ENCODE measurements at regions not wholly inside any gene's neighbourhood (a gene's known extent, or its start where the extent isn't known, plus 50 kb on each side); places are given as distances from the start of the nearest gene placed in this dataset.

GRCh38 chr14:98462908-98463307 lies 809.1 kb downstream of the BCL11B start:
- H3K27ac ChIP-seq = no peak overlapping the region
- H3K9ac ChIP-seq = no peak overlapping the region
- H3K4me2 ChIP-seq = no peak overlapping the region
- peaks cover 0 to 4% (median 0%) of the 10 kb centered on the region in 11 experiments; a peak in 3 of 22 replicates for H3K9me3 ChIP-seq (replicated peaks in 1 of 11)
- no peaks in the 10 kb centered on the region for H4K20me1 ChIP-seq
- no peaks in the 10 kb centered on the region for H3K36me3 ChIP-seq
- peak in 6 of 11 experiments; percentile 35 to 84 (median 44); a peak in 8 of 22 replicates for TF ChIP-seq Cebpa-rat (IDR thresholded peaks at IDR 0.05)
- no peaks in the 10 kb centered on the region for H3K4me1 ChIP-seq
- H3K27me3 ChIP-seq = no peaks in the 10 kb centered on the region
- no peak overlapping the region for H3K4me3 ChIP-seq

GRCh38 chr14:98466807-98467206 lies 805.2 kb downstream of the BCL11B start:
- H3K4me3 ChIP-seq = no peak overlapping the region
- no peaks in the 10 kb centered on the region for H3K27me3 ChIP-seq
- H3K9me3 ChIP-seq (replicated peaks in 1 of 11) = no peaks in the 10 kb centered on the region
- TF ChIP-seq Cebpa-rat (IDR thresholded peaks at IDR 0.05) = no peak
- H3K9ac ChIP-seq = no peak overlapping the region
- no peak overlapping the region for H3K27ac ChIP-seq
- no peaks in the 10 kb centered on the region for H3K36me3 ChIP-seq
- H4K20me1 ChIP-seq = no peaks in the 10 kb centered on the region
- no peak overlapping the region for H3K4me2 ChIP-seq
- no peaks in the 10 kb centered on the region for H3K4me1 ChIP-seq

- no peak overlapping the region for H3K4me2 ChIP-seq
- TF ChIP-seq Cebpa-rat (IDR thresholded peaks at IDR 0.05) = no peak
- H3K4me3 ChIP-seq = no peak overlapping the region
- no peak overlapping the region for H3K9ac ChIP-seq
- no peaks in the 10 kb centered on the region for H3K36me3 ChIP-seq
- H3K27ac ChIP-seq = no peak overlapping the region
- no peaks in the 10 kb centered on the region for H3K4me1 ChIP-seq
- no peaks in the 10 kb centered on the region for H3K9me3 ChIP-seq (replicated peaks in 1 of 11)
- H3K27me3 ChIP-seq = no peaks in the 10 kb centered on the region
- no peaks in the 10 kb centered on the region for H4K20me1 ChIP-seq
Observed at GRCh38 chr14:98470663-98471062, 801.3 kb downstream of the BCL11B start.

- no peaks in the 10 kb centered on the region for H3K27me3 ChIP-seq
- no peak overlapping the region for H3K9ac ChIP-seq
- H3K9me3 ChIP-seq (replicated peaks in 1 of 11) = peaks cover 0 to 9% (median 6%) of the 10 kb centered on the region in 11 experiments; a peak in 8 of 22 replicates
- H3K36me3 ChIP-seq = no peaks in the 10 kb centered on the region
- no peak overlapping the region for H3K4me3 ChIP-seq
- TF ChIP-seq Cebpa-rat (IDR thresholded peaks at IDR 0.05) = no peak
- no peak overlapping the region for H3K27ac ChIP-seq
- H4K20me1 ChIP-seq = no peaks in the 10 kb centered on the region
- no peaks in the 10 kb centered on the region for H3K4me1 ChIP-seq
- H3K4me2 ChIP-seq = no peak overlapping the region
Observed at GRCh38 chr14:98474900-98475299, 797.1 kb downstream of the BCL11B start.

- Histone ChIP-seq H3K27me3 (no peaks in the 10 kb centered on the region), H3K4me2 (no peak overlapping the region)
- no peak for TF ChIP-seq Cebpa-rat (IDR thresholded peaks at IDR 0.05)
Observed at GRCh38 chr14:98477935-98478334, 794.1 kb downstream of the BCL11B start.

GRCh38 chr14:98489115-98489514 lies 782.9 kb downstream of the BCL11B start:
- TF ChIP-seq Cebpa-rat (IDR thresholded peaks at IDR 0.05) = no peak
- no peaks in the 10 kb centered on the region for H3K27me3 ChIP-seq
- H3K36me3 ChIP-seq = no peaks in the 10 kb centered on the region
- no peak overlapping the region for H3K4me2 ChIP-seq
- no peaks in the 10 kb centered on the region for H4K20me1 ChIP-seq
- no peaks in the 10 kb centered on the region for H3K4me1 ChIP-seq
- no peak overlapping the region for H3K4me3 ChIP-seq
- H3K27ac ChIP-seq = no peak overlapping the region
- H3K9ac ChIP-seq = no peak overlapping the region
- peaks cover 0 to 14% (median 5%) of the 10 kb centered on the region in 11 experiments; a peak in 7 of 22 replicates for H3K9me3 ChIP-seq (replicated peaks in 1 of 11)

More at GRCh38 chr14:98477935-98478334, 794.1 kb downstream of the BCL11B start:
- H3K9ac ChIP-seq = no peak overlapping the region
- no peaks in the 10 kb centered on the region for H3K4me1 ChIP-seq
- H3K4me3 ChIP-seq = no peak overlapping the region
- H3K9me3 ChIP-seq (replicated peaks in 1 of 11) = peaks cover 0 to 10% (median 7%) of the 10 kb centered on the region in 11 experiments; a peak in 8 of 22 replicates
- H4K20me1 ChIP-seq = no peaks in the 10 kb centered on the region
- H3K36me3 ChIP-seq = no peaks in the 10 kb centered on the region
- no peak overlapping the region for H3K27ac ChIP-seq

- Histone ChIP-seq H4K20me1 (no peaks in the 10 kb centered on the region), H3K9ac (no peak overlapping the region)
Observed at GRCh38 chr14:98494582-98494981, 777.4 kb downstream of the BCL11B start.

GRCh38 chr14:98498019-98498885 lies 773.7 kb downstream of the BCL11B start:
- Histone ChIP-seq H3K27me3 (no peaks in the 10 kb centered on the region), H4K20me1 (no peaks in the 10 kb centered on the region), H3K9me3 (replicated peaks in 1 of 11) (no peaks in the 10 kb centered on the region), H3K9ac (no peak overlapping the region), H3K4me3 (no peak overlapping the region), H3K4me2 (no peak overlapping the region), H3K36me3 (no peaks in the 10 kb centered on the region), H3K4me1 (peaks cover 0 to 6% (median 0%) of the 10 kb centered on the region in 10 experiments; a peak in 1 of 20 replicates), H3K27ac (no peak overlapping the region)
- TF ChIP-seq Cebpa-rat (IDR thresholded peaks at IDR 0.05) = no peak

More at GRCh38 chr14:98494582-98494981, 777.4 kb downstream of the BCL11B start:
- Histone ChIP-seq H3K9me3 (replicated peaks in 1 of 11) (no peaks in the 10 kb centered on the region), H3K27ac (no peak overlapping the region), H3K36me3 (no peaks in the 10 kb centered on the region), H3K27me3 (no peaks in the 10 kb centered on the region), H3K4me1 (peaks cover 0 to 6% (median 0%) of the 10 kb centered on the region in 10 experiments; a peak in 1 of 20 replicates), H3K4me2 (no peak overlapping the region), H3K4me3 (no peak overlapping the region)
- TF ChIP-seq Cebpa-rat (IDR thresholded peaks at IDR 0.05) = no peak

GRCh38 chr14:98501335-98501734 lies 770.7 kb downstream of the BCL11B start:
- no peak overlapping the region for H3K27ac ChIP-seq
- no peak overlapping the region for H3K9ac ChIP-seq
- H4K20me1 ChIP-seq = no peaks in the 10 kb centered on the region
- no peaks in the 10 kb centered on the region for H3K9me3 ChIP-seq (replicated peaks in 1 of 11)
- no peaks in the 10 kb centered on the region for H3K36me3 ChIP-seq
- no peak for TF ChIP-seq Cebpa-rat (IDR thresholded peaks at IDR 0.05)
- H3K4me1 ChIP-seq = no peaks in the 10 kb centered on the region
- no peaks in the 10 kb centered on the region for H3K27me3 ChIP-seq
- H3K4me3 ChIP-seq = no peak overlapping the region
- no peak overlapping the region for H3K4me2 ChIP-seq

GRCh38 chr14:98501836-98502235 lies 770.2 kb downstream of the BCL11B start:
- Histone ChIP-seq H3K27ac (no peak overlapping the region), H3K9ac (no peak overlapping the region)

More at GRCh38 chr14:98501836-98502235, 770.2 kb downstream of the BCL11B start:
- H3K27me3 ChIP-seq = no peaks in the 10 kb centered on the region
- H4K20me1 ChIP-seq = no peaks in the 10 kb centered on the region
- H3K4me3 ChIP-seq = no peak overlapping the region
- no peaks in the 10 kb centered on the region for H3K4me1 ChIP-seq
- no peaks in the 10 kb centered on the region for H3K36me3 ChIP-seq
- H3K9me3 ChIP-seq (replicated peaks in 1 of 11) = no peaks in the 10 kb centered on the region
- TF ChIP-seq Cebpa-rat (IDR thresholded peaks at IDR 0.05) = no peak
- H3K4me2 ChIP-seq = no peak overlapping the region

All from BLaER1 treated with 17β-estradiol and CSF1 and Interleukin-3, amounts not matched to agents 10 nM and 100 nM (cell line).